T follicular helper cell (primary cell): ENCODE measurements at regions not wholly inside any gene's neighbourhood (a gene's known extent, or its start where the extent isn't known, plus 50 kb on each side); places are given as distances from the start of the nearest gene placed in this dataset.

Experiments
- DNase-seq: peaks from one replicate; pipeline ENCODE4 v3.0.0-alpha.2; 2020; ENCODE audit warnings: low read depth

DNA sequence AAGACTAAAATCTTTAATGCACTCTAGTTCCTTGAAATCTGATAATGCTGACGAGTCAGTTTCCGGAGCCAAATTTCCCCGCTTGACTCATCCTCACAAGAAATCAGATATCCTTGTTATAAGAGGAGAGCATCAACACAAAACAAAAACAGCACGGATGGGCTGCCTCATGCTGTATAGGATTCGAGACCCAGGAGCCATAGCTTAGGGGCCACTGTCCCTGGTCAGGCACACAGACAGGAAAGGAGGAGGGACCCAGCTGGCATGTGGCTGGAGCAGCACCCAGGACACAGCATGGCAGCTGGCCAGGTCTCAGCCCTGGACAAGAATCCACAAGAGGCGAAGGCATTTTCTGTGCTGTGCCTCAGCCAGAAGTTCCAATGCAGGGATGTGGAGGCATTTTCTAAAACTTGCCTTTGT is 110.2 kb upstream of the SPATA13 start:
- no peak for DNase-seq

DNA sequence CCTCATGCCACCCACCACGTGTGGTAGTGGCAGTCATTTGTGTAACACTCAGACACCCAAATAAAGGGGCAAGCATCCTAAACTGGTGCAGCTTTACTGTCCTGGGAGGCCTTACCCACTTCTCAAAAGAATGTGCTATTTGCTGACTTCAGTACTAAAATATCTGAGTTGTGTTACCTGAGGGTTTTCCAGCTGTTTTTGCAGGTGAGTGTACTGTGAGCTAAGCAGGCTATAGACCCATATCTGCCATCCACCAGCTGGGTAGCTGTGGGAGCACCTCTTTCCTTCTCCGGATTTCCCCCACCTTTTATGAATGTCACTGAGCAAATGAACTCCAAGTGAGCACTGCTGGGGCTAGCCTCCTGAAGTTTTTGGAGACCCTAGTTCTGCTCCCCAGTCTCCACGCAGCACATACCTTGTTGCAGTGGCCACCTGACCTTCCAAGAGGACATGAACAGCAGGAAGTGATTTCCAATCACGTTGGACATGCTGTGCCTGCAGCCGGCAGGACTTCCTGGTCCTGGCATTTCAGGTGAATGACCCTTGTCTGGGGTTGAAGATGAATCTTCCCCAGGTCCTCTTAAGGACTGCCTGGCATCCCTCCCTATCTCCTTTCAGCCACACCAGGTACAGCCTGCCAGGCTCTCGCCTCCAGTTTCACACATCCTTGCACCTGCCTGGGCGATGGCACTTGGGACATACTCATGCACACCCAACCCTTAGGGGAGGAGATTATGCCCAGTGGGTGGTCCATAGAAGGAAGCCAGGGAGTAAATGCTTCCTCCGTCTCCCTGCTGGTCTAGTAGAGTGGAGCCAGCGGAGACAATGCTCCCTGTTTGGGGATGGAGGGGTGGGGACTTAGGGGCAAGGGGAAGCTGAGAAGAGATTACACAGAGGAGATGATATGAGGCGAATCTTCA is 109.5 kb upstream of the SPATA13 start:
- DNase-seq, result no peak

DNA sequence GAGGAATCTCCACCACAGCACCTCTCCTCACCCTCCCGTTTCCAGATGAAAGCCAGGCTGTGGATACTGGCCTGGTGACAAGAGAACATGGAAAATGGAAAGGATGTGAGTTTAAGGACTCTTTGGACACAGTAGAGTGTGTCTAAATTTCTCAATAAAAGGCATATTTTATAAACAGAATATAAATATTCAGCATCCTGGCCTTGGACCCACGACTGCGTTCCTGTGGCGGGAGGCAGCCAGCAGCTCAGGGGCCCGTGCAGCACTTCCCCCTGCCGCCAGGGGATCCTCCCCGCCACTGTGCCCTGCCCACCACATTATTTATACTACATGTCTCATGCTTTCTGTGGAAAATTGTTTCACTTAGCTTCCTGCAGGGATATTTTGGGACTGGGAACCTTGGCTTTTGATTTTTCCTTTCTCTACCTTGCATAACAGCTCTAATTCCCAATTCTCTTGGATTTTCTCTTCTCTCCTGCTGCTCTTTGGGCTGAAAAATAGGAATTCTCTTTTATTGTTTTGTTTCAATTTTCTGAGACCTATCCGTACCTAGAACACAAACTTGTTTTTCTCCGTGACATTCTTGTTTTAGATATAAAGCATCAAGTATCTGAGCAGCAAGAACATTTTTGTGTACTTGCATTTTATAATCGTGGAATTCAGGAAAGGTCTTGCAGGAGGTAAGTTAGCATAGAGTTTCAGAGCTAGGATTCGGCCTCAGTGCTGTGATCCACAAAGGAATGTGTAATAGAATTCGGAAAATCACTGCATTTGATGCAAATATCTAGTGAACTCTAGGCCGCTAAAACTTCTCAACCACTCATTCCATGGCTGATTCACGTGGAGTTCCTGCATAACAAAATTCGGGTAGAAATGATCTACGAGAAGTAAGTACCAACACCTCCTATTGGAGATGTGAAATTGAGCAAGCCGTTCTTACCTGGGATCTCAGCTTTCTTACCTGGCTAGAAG is 107.7 kb upstream of the SPATA13 start:
- DNase-seq, result no peak

DNA sequence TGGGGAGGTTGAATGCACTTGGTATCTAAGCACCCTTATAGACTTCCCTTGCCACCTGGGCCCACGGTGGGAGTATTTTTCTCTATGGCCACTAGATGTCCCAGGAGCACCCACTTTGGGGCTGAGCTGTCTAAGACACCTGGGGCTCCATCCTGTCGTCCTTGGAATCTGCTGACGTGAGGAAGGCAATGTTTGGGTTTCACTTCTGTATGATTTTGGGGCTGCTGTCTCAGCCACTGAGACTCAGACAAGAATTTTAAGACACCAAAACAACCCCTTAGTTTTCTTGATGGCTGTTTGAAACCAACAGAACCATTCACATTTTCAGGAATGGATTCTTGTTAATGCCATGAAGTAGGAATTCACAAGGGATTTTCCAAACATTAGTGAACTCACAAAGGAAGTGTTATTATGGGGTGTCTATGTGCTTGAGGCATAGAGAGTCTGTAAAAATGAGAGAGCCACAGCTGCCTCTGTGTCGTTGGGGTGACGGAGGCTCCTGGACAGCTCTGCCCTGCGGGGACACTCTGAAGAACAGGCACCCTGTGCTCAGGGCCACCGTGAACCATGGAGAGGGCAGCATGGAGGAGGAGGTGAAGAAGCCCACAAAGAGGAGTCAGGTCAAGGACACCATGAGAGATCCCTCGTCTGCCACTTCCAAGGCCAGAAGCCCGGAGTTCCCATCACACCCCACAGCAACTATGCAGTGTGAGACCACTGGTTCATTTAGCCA is 106.8 kb upstream of the SPATA13 start:
- DNase-seq, result peak; percentile 35

DNA sequence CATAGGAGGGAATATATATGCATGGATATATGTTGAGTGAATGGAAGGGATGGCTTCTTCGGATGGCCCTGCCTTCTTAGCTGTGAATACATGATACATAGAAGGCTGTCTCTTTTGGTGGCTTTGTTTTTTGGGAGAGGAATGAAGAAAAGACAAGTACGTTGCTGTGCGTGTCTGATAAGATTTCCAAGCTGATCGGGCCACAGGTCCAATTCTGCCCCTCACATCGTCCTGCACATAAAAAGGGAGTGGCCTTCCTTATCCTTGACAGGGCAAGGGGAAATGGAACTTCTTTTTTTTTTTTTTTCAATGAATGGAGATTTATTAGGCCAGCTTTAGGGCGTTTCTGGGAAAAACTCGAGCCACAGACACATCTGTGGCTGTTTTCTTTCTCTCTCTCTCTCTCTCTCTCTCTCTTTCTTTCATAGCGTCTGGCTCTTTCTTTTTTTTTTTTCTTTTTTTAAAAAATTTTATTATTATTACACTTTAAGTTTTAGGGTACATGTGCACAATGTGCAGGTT is 103.8 kb upstream of the SPATA13 start:
- DNase-seq, result no peak

DNA sequence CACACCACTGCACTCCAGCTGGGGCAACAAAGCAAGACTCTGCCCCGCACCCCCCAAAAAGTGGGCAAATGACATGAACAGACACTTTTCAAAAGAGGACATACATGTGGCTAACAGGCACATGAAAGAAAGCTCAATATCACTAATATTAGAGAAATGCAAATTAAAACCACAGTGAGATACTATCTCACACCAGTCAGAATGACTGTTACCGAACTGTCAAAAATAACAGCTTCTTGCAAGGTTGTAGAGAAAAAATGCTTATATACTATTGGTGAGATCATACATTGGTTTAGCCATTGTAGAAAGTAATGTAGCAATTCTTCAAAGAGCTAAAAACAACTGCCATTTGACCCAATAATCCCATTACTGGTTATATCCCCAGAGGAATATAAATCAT is 99.5 kb upstream of the SPATA13 start:
- no peak for DNase-seq

DNA sequence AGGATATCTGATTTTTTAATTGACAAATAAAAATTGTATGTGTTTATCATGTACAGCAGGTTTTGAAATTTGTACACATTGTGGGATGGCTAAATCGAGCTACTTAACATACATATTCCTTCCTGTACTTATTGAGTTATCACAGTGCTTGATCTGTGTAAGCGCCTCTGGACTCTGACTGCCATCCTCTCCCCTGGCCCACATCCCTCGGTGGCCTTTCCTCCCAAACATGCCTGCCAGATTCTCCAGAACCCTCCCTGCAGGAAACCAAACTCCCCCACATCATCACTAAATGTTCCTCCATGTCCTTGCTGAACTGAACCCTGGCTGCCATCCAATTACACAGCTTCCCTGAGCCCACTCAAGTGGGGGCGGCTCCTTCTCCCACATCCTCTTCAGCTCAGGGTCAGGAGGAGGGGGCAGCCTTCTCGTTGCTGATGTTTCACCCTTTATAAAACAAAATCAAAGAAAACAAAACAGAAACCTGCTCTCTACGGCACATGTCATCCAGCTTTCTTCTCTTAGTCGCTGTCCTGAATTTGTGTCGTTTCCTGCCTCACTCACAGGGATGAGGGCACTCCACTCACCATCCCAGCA is 97.1 kb upstream of the SPATA13 start:
- DNase-seq, result no peak

DNA sequence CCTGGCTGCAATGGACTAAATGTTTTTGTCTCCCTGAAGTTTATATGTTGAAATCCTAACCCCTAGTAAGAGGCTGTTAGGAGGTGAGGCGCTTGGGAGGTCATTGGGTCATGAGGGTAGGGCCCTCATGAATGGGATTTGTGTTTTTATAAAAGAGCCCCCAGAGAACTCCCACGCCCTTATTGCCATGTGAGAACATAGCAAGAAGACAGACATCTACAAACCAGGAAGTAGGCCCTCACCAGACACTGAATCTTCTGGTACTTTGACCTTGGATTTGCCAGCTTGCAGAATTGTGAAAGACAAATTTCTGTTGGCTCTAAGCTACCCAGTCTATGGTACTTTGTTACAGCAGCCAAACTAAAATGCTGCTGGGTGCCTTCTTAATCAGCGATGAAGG is 96.1 kb upstream of the SPATA13 start:
- no peak for DNase-seq

DNA sequence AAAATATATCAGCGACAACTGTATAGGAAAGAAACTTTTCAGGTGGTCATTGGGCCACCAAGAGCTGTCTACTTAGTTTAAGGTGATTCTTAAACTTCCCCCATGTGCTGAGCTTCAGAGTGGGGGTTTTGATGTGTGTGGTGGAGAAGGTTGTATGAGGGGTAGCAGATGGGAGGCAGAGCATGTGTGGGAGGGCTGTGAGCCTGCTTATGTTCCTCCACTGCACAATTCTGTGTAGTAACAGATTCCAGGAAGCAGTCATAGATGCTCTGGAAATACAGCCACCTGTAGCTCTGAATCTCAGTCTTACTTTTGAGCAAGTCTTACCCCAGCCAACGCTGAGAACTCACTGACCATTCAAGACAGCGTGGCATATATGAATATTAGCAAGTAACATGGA is 95.3 kb upstream of the SPATA13 start:
- no peak for DNase-seq

DNA sequence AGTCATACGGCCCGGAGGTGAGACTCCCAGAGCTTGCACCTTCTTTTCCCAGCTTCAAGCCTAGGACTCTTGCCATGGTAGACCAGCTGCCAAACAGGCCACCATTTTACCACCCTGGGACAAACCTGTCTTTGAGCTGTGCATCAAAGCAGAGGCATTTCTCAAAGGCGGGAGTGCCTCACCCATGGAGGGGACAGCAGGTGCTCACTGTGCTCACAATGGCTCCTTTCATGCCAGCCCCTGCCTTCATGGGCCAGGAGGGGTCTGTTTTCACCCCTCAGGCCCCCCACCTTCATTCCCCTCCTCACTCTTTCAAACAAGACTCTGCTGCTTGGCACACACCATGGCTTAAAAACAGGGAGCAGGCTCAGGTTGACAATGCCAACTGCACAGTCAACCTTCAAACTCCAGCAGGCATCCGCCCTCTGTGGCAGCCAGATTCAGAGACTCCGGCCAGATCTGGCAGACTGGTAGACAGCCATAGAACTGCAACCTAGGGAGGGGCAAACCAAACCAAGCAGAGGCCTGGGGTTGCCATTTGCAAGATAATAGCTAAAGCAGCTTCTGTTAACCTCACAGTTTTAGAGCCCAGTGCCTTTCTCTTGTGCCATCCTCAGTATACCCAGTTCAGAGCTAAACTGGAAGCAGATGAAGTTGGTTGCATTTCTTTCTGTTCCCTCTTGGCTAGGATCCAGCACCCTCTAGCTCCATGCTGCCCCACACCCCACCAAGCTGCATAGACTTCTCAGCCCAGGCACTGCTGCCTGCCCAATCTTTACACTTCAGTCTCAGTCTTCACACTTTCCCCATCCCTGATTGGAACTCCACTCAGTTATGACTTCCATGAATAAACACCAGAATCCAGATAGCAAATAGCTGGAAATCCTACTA is 93.9 kb upstream of the SPATA13 start:
- no peak for DNase-seq

DNA sequence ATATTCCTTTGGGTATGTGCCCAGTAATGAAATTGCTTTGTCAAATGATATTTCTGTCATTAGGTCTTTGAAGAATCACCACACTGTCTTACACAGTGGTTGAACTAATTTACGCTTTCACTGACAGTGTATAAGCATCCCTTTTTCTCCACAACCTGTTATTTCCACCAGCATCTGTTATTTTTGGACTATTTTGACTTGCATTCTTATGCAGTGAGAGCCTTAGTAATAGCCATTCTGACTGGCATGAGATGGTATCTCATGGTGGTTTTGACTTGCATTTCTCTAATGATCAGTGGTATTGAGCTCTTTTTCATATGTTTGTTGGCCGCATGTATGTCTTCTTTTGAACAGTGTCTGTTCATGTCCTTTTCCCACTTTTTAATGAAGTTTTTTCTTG is 92.0 kb upstream of the SPATA13 start:
- no peak for DNase-seq

DNA sequence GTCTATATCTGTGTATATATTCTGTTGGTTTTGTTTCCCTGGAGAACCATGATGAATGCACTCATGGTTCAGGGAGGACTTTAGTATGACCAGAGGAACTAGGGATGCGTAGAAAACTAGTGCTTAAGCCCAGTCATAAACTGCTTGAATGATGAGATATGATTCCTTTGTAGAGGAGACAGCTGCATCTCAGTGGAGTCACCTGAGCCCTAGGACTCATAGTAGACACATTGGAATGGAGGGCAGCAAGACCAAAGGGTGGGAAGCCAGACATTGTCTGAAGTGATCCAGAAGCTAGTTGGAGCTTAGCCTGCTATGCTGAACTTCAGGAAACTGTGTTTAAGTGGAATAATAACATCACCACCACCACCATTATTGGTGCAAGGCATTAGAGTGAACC is 89.5 kb upstream of the SPATA13 start:
- DNase-seq, result no peak

DNA sequence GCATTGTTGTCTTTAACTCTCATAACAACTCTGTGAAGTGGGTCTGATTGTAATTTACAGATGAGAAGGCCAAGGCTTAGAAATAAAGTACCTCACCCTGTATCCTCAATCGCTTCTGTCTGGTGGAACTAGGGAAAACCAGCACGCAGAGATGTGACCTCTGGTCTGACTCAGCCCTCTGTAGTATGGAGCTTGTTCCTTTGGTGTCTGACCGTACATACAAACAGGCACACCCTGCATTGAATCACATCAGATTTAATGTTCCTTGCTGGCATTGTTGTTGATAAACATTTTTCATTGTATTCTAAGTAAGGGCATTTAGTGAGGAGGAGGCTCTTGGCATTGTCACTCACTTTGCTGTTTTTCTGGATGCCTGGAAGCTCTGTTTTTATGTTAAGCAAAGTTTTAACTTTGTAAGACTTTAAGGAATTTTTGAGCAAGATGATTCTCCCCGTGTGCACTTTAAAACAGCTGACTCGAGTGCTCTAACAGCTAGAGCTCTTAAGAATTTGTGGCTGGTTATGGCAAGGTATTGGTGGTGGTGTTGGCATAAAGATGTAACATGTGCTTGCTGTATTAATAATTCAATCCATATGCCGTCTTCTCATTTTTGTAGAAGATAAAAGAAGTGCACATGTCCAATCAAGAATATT is 89.0 kb upstream of the SPATA13 start:
- DNase-seq, result no peak

DNA sequence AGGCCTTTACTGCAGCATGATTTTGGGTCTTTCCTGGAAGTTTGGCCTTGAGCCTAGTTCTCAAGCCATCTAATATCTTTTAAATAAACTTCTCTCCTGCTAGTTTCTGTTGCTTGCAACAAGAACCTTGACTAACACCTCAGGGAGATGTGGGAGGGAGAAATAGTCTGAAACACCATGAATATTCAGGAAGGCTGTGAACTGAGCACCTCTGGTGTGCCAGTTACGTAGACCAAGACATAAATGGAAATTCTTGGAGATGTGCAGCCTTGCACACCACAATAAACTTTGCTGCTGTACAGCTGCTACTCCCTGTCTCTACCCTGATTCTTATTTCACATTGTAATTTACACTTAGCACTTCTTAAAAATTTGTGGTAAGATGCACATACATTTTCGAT is 86.9 kb upstream of the SPATA13 start:
- no peak for DNase-seq

DNA sequence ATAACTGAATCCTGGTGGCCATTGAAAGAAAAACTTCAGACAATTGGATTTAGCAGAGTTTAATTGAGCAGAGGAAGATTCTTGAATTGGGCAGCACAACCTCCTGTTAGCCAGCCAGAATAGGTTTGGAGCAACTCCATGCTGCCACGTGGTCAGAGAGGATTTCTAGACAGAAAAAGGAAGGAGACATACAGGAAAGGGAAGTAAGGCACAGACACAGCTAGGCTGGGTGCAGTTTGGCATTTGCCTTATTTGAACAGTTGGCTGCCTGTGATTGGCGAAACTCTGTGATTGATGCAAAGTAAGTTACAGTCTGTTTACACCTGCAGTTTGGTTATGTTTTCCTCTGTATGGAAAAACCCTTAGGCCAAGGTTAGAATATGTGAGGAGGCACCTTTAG is 85.8 kb upstream of the SPATA13 start:
- no peak for DNase-seq

DNA sequence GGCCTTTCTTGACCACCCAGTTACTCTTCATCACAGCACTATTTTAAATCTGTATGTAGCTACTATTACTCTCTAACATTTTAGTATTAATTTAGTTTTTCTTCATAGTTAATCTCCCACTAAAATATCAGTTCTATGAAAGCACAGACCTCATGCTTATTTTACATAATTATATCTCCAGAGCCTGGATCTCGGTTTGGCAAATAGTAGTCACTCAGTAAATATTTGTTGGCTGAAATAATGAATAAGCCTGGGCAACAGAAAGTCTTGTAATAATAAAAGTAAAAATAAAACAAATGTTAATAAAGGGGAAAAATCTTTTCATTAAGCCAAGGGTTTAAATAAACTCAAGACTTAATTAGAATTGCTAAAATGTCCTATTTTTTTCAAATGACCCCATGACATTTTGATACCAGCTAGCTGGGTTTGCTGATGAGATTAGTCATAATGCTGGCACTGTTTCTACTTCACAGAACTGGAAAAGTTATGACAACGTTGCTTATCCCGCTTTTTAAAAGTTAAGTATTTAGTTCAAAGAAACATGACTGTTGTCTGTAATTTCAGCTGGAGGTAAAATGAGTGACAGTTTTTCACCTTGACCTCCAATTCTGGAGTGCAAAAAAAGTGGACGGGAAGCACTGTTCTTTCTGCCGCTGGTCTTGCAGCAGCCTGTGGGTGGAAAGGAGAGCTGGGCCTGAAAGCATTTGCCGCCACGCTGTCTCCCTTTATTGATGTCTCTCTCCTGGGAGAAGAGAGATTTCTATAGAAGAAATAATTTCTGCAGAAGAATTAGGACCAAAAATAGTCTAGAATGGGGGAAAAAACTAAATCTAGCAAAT is 85.2 kb upstream of the SPATA13 start:
- DNase-seq, result no peak

DNA sequence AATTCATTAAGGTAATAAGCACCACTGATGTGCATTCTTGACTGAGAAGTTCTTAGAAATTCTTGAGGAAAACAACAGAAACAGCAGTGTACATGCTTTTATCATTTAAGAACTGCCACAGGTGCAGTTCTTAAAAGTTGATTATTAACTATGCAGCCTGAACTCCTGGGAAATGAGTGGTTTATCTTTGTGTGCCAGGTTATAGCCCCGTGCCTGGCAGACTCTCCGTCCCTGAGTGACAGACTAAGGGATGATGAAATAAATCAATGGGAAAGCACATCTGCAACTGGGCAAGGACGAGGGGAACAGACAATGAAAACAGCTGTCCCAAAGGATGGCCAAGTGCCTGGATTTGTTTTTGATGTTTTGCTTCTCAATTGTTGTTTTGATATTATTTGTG is 84.4 kb upstream of the SPATA13 start:
- no peak for DNase-seq

DNA sequence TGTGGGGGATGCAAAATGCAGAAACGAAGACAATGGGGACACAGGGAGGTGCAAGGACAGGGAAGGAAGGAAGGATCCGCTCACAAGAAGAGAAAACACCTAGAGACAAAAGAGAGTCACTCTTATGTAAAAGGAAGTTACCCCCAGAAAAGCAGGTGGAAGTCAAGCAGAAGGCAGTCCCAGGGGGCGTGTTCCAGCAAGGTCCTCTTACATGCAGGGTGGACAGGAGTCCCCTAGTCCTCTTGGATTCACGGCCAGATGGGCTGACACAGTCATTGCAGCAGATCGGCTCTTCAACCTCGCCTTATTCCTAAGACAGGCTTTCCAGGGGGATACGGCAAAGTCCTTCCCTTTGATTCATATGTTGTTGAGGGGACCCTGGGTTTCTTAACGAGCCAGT is 83.9 kb upstream of the SPATA13 start:
- DNase-seq, result no peak

DNA sequence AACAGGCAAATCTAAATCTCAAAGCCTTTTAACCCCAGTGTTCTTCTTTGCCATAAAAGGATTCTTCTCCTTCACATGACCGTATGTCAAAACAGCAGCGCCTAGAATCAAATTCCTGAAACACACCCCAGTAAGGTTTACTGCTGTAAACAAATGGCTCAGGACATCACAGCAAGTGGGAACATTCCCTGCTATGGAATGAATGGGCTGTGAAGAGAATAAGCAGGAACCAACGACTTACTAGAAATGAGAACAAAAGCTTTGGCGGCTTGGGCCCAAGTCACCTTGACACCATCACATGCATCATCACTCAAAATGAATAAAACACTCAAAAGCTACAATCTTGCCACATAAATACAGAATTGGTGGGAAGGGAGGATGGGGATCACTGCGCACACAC is 80.4 kb upstream of the SPATA13 start:
- no peak for DNase-seq
